H1 (cell line): ENCODE measurements at regions not wholly inside any gene's neighbourhood (a gene's known extent, or its start where the extent isn't known, plus 50 kb on each side); places are given as distances from the start of the nearest gene placed in this dataset.
A peak's percentile ranks its signal among the peaks of the same experiment; 100 is the strongest.

Experiments
- CTCF ChIA-PET: fragments of 300-600 bp; sonication (Branson Sonifier 250); formaldehyde crosslinking; loops from one replicate; lab custom pipeline; 2021; ENCODE audit not compliant: partially characterized antibody; lab: Charles Lee
- POLR2A ChIA-PET: fragments of 300-600 bp; sonication (Branson Sonifier 250); formaldehyde crosslinking; loops from one replicate; lab custom pipeline; 2021; ENCODE audit warnings: inconsistent platforms; ENCODE audit not compliant: partially characterized antibody; lab: Charles Lee
- DNase-seq, 2 experiments: peaks; one replicate each; pipeline versions ENCODE4 v3.0.0 to v3.0.0-alpha.2; 2010 to 2022; ENCODE audit warnings: low spot score in 2 of 2, low read depth in 1 of 2, mixed read lengths in 1 of 2
- FAIRE-seq: peaks from 2 replicates; lab custom pipeline; 2011; peaks lifted over from hg19 to GRCh38; lab: Jason Lieb, UNC
- H2AFZ ChIP-seq: 2 replicates; pipeline ENCODE4 v1.8.1; 2012; ENCODE audit warnings: low read length, inconsistent platforms
- H2AK5ac ChIP-seq: 2 replicates; pipeline ENCODE4 v1.6.1; 2013; ENCODE audit warnings: low read depth, low read length
- H2BK120ac ChIP-seq: replicated peaks from 2 replicates; pipeline ENCODE3; 2013; ENCODE audit warnings: low read depth, low read length, inconsistent platforms
- H2BK12ac ChIP-seq: 2 replicates; pipeline ENCODE4 v1.6.1; 2013; ENCODE audit warnings: low read depth, low read length
- H2BK15ac ChIP-seq: 2 replicates; pipeline ENCODE4 v1.6.1; 2013; ENCODE audit warnings: low read length
- H2BK20ac ChIP-seq: 2 replicates; pipeline ENCODE4 v1.6.1; 2013; ENCODE audit warnings: low read length
- H2BK5ac ChIP-seq: 2 replicates; pipeline ENCODE4 v1.6.1; 2013; ENCODE audit warnings: low read depth, low read length
- H3K14ac ChIP-seq: 2 replicates; pipeline ENCODE4 v1.6.1; 2013; ENCODE audit warnings: inconsistent platforms; ENCODE audit not compliant: insufficient read length
- H3K18ac ChIP-seq: 2 replicates; pipeline ENCODE4 v1.6.1; 2013; ENCODE audit warnings: low read length; ENCODE audit errors: extremely low read depth
- H3K23ac ChIP-seq: 2 replicates; pipeline ENCODE4 v1.6.1; 2013; ENCODE audit warnings: inconsistent platforms; ENCODE audit not compliant: insufficient read length
- H3K23me2 ChIP-seq: 2 replicates; pipeline ENCODE4 v1.6.1; 2013; ENCODE audit warnings: low read depth, low read length
- H3K27ac ChIP-seq: 2 replicates; pipeline ENCODE4 v1.6.1; 2011; ENCODE audit warnings: low read depth, low read length, inconsistent platforms
- H3K27me3 ChIP-seq, 4 experiments: replicated peaks in 1 of 4; 1 replicate in 1 of 4; 2 replicates in 3 of 4; pipeline versions ENCODE4 v1.6.1 to v1.8.1; 2011 to 2013; ENCODE audit warnings: low read length in 3 of 4, mild to moderate bottlenecking in 3 of 4, inconsistent platforms in 2 of 4, mixed read lengths in 2 of 4, moderate library complexity in 1 of 4; ENCODE audit not compliant: control insufficient read depth in 3 of 4, insufficient read depth in 3 of 4; ENCODE audit errors: extremely low read depth in 1 of 4
- H3K36me3 ChIP-seq, 4 experiments: 2 replicates each; pipeline versions ENCODE4 v1.6.1 to v1.8.1; 2011 to 2013; ENCODE audit warnings: mild to moderate bottlenecking in 4 of 4, low read length in 3 of 4, moderate library complexity in 2 of 4, control low read depth in 1 of 4, inconsistent platforms in 1 of 4; ENCODE audit not compliant: insufficient read depth in 4 of 4, control insufficient read depth in 2 of 4
- H3K4ac ChIP-seq: replicated peaks from 2 replicates; pipeline ENCODE3; 2013; ENCODE audit warnings: low read length, low read depth, mixed read lengths, inconsistent platforms; ENCODE audit not compliant: insufficient read length
- H3K4me1 ChIP-seq, 4 experiments: replicated peaks in 1 of 4; 1 replicate in 1 of 4; 2 replicates in 3 of 4; pipeline versions ENCODE4 v1.6.1 to v1.8.1; 2011 to 2013; ENCODE audit warnings: low read length in 3 of 4, inconsistent platforms in 2 of 4, mixed read lengths in 1 of 4; ENCODE audit not compliant: insufficient read depth in 4 of 4, control insufficient read depth in 3 of 4
- H3K4me2 ChIP-seq, 2 experiments: 2 replicates each; pipeline versions ENCODE4 v1.6.1 to v1.8.1; 2011 to 2013; ENCODE audit warnings: low read depth in 2 of 2, low read length in 2 of 2, control low read depth in 1 of 2, inconsistent platforms in 1 of 2, mild to moderate bottlenecking in 1 of 2; ENCODE audit not compliant: insufficient read depth in 1 of 2
- H3K4me3 ChIP-seq, 4 experiments: fragments of 200-600, 300-600 bp in 1 of 4; sonication (generic), shearing (Covaris generic), sonication (Bioruptor Twin) in 1 of 4; 2 replicates each; pipeline versions ENCODE4 v1.5.1 to v1.8.1; 2011 to 2016; ENCODE audit warnings: low read length in 4 of 4, low read depth in 3 of 4, control low read depth in 2 of 4, inconsistent platforms in 2 of 4, mild to moderate bottlenecking in 2 of 4, mixed read lengths in 1 of 4, moderate library complexity in 1 of 4; ENCODE audit not compliant: insufficient read depth in 2 of 4; ENCODE audit errors: extremely low read depth in 1 of 4
- H3K56ac ChIP-seq: replicated peaks from 2 replicates; pipeline ENCODE3; 2013; ENCODE audit warnings: low read depth, mild to moderate bottlenecking, mixed read lengths, low read length, inconsistent platforms; ENCODE audit not compliant: insufficient read length
- H3K79me1 ChIP-seq: 2 replicates; pipeline ENCODE4 v1.6.1; 2013; ENCODE audit warnings: low read depth, low read length, control low read depth
- H3K79me2 ChIP-seq, 2 experiments: 2 replicates each; pipeline versions ENCODE4 v1.6.1 to v1.8.1; 2012 to 2013; ENCODE audit warnings: low read length in 2 of 2, mild to moderate bottlenecking in 2 of 2, inconsistent platforms in 1 of 2; ENCODE audit not compliant: insufficient read depth in 2 of 2, control insufficient read depth in 1 of 2
- H3K9ac ChIP-seq, 4 experiments: replicated peaks in 1 of 4; 1 replicate in 1 of 4; 2 replicates in 3 of 4; pipeline versions ENCODE4 v1.6.1 to v1.8.1; 2011 to 2013; ENCODE audit warnings: low read depth in 3 of 4, low read length in 3 of 4, control low read depth in 2 of 4, mild to moderate bottlenecking in 2 of 4, moderate library complexity in 2 of 4, inconsistent platforms in 1 of 4; ENCODE audit errors: extremely low read depth in 1 of 4
- H3K9me3 ChIP-seq, 2 experiments: 2 replicates each; pipeline versions ENCODE4 v1.6.1 to v1.8.1; 2012 to 2013; ENCODE audit warnings: mild to moderate bottlenecking in 2 of 2, moderate library complexity in 2 of 2, control low read depth in 1 of 2, inconsistent platforms in 1 of 2, low read depth in 1 of 2, low read length in 1 of 2, mixed read lengths in 1 of 2; ENCODE audit not compliant: insufficient read depth in 2 of 2
- H4K20me1 ChIP-seq, 2 experiments: replicated peaks in 1 of 2; 2 replicates each; pipeline versions ENCODE3 to v1.8.1; 2011 to 2013; ENCODE audit warnings: inconsistent platforms in 2 of 2, low read length in 2 of 2, mild to moderate bottlenecking in 1 of 2; ENCODE audit not compliant: insufficient read depth in 2 of 2, control insufficient read depth in 1 of 2
- H4K5ac ChIP-seq: 2 replicates; pipeline ENCODE4 v1.6.1; 2013; ENCODE audit warnings: low read length, low read depth, mixed read lengths, inconsistent platforms; ENCODE audit not compliant: insufficient read length
- H4K8ac ChIP-seq: 2 replicates; pipeline ENCODE4 v1.8.0; 2013; ENCODE audit warnings: mild to moderate bottlenecking, moderate library complexity, low read length, inconsistent platforms; ENCODE audit not compliant: insufficient read depth; ENCODE audit errors: extremely low read depth
- H4K91ac ChIP-seq: replicated peaks from 2 replicates; pipeline ENCODE3; 2013; ENCODE audit warnings: low read length, mixed read lengths, inconsistent platforms; ENCODE audit not compliant: insufficient read length
- EZH2 ChIP-seq: fragments of 200-600 bp; sonication (generic); IDR thresholded peaks from 2 replicates; pipeline ENCODE4 v1.7.1; 2012; ENCODE audit warnings: low read depth, mild to moderate bottlenecking, moderate library complexity, low read length, inconsistent platforms; ENCODE audit not compliant: severe bottlenecking
- JUN ChIP-seq: IDR thresholded peaks from 2 replicates; pipeline ENCODE4 v1.6.1; 2011; ENCODE audit warnings: low read depth, mild to moderate bottlenecking, improper control_type of control experiment, low read length
- POLR2A ChIP-seq, 2 experiments: IDR thresholded peaks; 1 replicate in 1 of 2; 2 replicates in 1 of 2; pipeline ENCODE4 v1.6.1; 2011; ENCODE audit warnings: low read depth in 2 of 2, low read length in 2 of 2, mild to moderate bottlenecking in 2 of 2; ENCODE audit errors: control extremely low read depth in 1 of 2
- POLR2AphosphoS5 ChIP-seq: IDR thresholded peaks from 2 replicates; pipeline ENCODE4 v1.6.1; 2011; ENCODE audit warnings: low read depth, low read length
- SP1 ChIP-seq: IDR thresholded peaks from 2 replicates; pipeline ENCODE4 v1.6.1; 2011; ENCODE audit warnings: low read depth, low read length
- TAF1 ChIP-seq: IDR thresholded peaks from 2 replicates; pipeline ENCODE4 v1.6.1; 2011; ENCODE audit warnings: mild to moderate bottlenecking, low read depth, low read length
- YY1 ChIP-seq: IDR thresholded peaks from 2 replicates; pipeline ENCODE4 v1.6.1; 2011; ENCODE audit warnings: low read depth, mild to moderate bottlenecking, low read length
- WGBS, 2 experiments: shearing (Covaris generic) in 1 of 2; methylation state at CpG; one replicate each; pipeline versions ENCODE4 v1.1.6 to v1.1.7; 2013 to 2015; ENCODE audit warnings: low lambda C conversion rate in 2 of 2, mixed read lengths in 2 of 2, inconsistent platforms in 1 of 2, low coverage in 1 of 2, missing lambda C conversion rate in 1 of 2; ENCODE audit not compliant: insufficient replicate concordance in 2 of 2, insufficient coverage in 1 of 2, insufficient read length in 1 of 2; ENCODE audit errors: extremely low coverage in 1 of 2, missing lambda C conversion rate in 1 of 2; 5-methylcytosine and 5-hydroxymethylcytosine counted together
- TF ChIP-seq, protein P1 (sequence below): IDR thresholded peaks from 2 replicates; pipeline ENCODE4 v1.6.1; 2011; ENCODE audit warnings: low read length, improper control_type of control experiment

DNA sequence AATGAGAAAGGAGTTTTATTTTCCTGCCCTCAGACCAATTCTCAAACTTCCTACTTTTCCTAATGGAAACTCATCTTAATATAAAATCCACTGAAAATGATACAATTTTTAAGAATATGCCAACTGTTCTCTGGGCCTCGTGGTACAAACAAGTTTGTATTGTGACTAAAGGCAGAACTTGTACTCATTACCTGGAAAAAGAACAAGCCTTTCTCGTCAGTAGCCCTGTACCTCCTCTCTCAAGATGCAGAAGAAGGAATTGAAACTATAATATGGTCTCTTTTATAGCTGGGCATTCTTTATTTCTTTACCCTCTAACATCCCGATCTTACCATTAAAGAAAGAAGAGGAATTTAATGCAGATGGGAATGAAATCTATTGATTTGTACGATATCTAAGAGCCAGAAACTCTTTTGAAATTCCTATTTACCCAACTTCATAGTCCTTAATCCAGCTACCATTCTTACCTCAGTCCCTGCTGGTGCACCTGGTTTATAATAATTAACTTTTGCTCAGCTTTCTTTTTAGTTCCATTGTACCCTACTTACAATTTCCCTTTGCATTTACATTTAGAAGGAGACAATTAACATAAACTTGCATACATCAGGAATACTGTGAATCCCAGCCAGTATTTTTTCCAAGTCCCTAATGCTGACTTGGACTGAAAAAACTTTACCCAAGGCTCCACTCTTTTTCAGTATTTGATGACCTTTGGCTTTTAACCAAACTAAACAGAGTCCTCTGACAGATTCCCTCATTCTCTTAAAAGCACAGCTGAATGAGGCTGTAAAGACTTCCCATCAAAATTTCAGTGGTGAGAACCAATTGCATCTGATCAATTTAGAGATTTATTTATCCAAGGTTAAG lies 1162.4 kb downstream of the BRINP3 start:
- Histone ChIP-seq H3K23ac (no peak overlapping the region), H3K9ac (no peak overlapping the region), H2AFZ (no peak overlapping the region), H3K23me2 (no peaks in the 10 kb centered on the region; the same call in 1 of the 2 replicates), H2BK12ac (no peak overlapping the region), H3K27me3 (no peaks in the 10 kb centered on the region), H3K4me3 (peak overlapping the region in 1 of 4 experiments; percentile 24; a peak in 1 of 8 replicates), H3K14ac (no peak overlapping the region), H3K27ac (no peak overlapping the region), H2AK5ac (no peak overlapping the region), H2BK15ac (no peak overlapping the region), H3K9me3 (no peaks in the 10 kb centered on the region), H4K20me1 (no peaks in the 10 kb centered on the region), H2BK120ac (no peak overlapping the region), H3K79me2 (no peaks in the 10 kb centered on the region), H3K4me1 (peaks cover 0 to 3% (median 1%) of the 10 kb centered on the region in 4 experiments; a peak in 3 of 7 replicates), H3K4ac (no peak overlapping the region), H4K8ac (no peak overlapping the region), H2BK5ac (no peak overlapping the region), H3K56ac (no peak overlapping the region), H3K79me1 (no peaks in the 10 kb centered on the region), H4K5ac (no peak overlapping the region), H3K18ac (no peak overlapping the region), H4K91ac (no peak overlapping the region), H3K36me3 (no peaks in the 10 kb centered on the region), H3K4me2 (no peak overlapping the region), H2BK20ac (no peak overlapping the region)
- ChIA-PET CTCF (interaction anchor here (0.6 to 1.6 kb wide), 2 partner anchors 13 to 335 kb away, joined by 5 to 6 read pairs; no protein-coding TSS in a partner anchor), POLR2A (no interaction called here)
- TF ChIP-seq YY1 = no peak
- TF ChIP-seq POLR2AphosphoS5 = no peak
- TF ChIP-seq JUN = no peak
- no peak for TF ChIP-seq TAF1
- no peak for TF ChIP-seq SP1
- TF ChIP-seq, protein P1, sequence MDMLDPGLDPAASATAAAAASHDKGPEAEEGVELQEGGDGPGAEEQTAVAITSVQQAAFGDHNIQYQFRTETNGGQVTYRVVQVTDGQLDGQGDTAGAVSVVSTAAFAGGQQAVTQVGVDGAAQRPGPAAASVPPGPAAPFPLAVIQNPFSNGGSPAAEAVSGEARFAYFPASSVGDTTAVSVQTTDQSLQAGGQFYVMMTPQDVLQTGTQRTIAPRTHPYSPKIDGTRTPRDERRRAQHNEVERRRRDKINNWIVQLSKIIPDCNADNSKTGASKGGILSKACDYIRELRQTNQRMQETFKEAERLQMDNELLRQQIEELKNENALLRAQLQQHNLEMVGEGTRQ = no peak
- TF ChIP-seq POLR2A (IDR thresholded peaks at IDR 0.05; ENCODE audit: control extremely low read depth in 1 of 2, low read depth in 2 of 2, low read length in 2 of 2) = no peak
- no peak for TF ChIP-seq EZH2
- DNase-seq = no peak
- no peak for FAIRE-seq
- WGBS, 2 experiments = 73% methylated on average over 4 of the region's 4 CpGs; no CpG with 5 or more reads in 1 of the 2 experiments
